Neural cell (in vitro differentiated cells): ENCODE measurements at regions not wholly inside any gene's neighbourhood (a gene's known extent, or its start where the extent isn't known, plus 50 kb on each side); places are given as distances from the start of the nearest gene placed in this dataset.

ENCODE experiments used
- EP300 ChIP-seq: fragments of 450-650 bp; conservative IDR thresholded peaks from 2 replicates; pipeline ENCODE4 v1.6.1; 2014; ENCODE audit warnings: antibody characterized with exemption, mild to moderate bottlenecking, moderate library complexity; ENCODE audit not compliant: poor library complexity, severe bottlenecking
- EZH2 ChIP-seq: fragments of 200-600, 300-800 bp; shearing (Covaris generic), sonication (generic); IDR thresholded peaks from 2 replicates; pipeline ENCODE4 v1.6.1; 2014; ENCODE audit warnings: antibody characterized with exemption, low read length, borderline replicate concordance, mild to moderate bottlenecking; ENCODE audit not compliant: insufficient read depth, poor library complexity, severe bottlenecking
- POLR2AphosphoS5 ChIP-seq: IDR thresholded peaks from 2 replicates; pipeline ENCODE4 v1.6.1; 2012
- TF ChIP-seq, protein P1 (sequence below): fragments of 450-650 bp; IDR thresholded peaks from 2 replicates; pipeline ENCODE4 v1.5.1; 2014; ENCODE audit warnings: antibody characterized with exemption, mild to moderate bottlenecking, moderate library complexity; ENCODE audit not compliant: poor library complexity, severe bottlenecking

DNA sequence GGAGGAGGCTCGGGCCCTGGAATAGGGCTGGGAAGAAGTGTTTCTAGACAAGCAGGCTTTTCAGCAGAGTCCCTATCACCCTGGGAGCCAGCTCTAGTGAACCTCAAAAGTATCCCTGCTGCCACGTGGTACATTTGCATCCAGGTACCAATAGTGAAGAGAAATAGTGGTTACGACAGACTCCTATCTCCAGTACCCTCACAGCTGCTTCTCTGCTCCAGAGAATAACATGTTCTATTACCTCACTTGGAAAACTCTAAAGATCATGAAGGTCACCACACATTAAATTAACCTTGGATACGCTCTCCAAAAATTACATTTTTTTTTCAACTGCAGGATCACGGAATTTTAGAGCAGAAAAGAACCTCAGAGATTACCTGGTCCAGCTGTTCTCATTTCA lies 230.4 kb upstream of the PLD5 start:
- TF ChIP-seq POLR2AphosphoS5 (no peak), EZH2 (no peak), EP300 (no peak)
- TF ChIP-seq, protein P1, sequence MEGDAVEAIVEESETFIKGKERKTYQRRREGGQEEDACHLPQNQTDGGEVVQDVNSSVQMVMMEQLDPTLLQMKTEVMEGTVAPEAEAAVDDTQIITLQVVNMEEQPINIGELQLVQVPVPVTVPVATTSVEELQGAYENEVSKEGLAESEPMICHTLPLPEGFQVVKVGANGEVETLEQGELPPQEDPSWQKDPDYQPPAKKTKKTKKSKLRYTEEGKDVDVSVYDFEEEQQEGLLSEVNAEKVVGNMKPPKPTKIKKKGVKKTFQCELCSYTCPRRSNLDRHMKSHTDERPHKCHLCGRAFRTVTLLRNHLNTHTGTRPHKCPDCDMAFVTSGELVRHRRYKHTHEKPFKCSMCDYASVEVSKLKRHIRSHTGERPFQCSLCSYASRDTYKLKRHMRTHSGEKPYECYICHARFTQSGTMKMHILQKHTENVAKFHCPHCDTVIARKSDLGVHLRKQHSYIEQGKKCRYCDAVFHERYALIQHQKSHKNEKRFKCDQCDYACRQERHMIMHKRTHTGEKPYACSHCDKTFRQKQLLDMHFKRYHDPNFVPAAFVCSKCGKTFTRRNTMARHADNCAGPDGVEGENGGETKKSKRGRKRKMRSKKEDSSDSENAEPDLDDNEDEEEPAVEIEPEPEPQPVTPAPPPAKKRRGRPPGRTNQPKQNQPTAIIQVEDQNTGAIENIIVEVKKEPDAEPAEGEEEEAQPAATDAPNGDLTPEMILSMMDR: no peak
